Occipital lobe (tissue), 1 donor: ENCODE measurements at regions not wholly inside any gene's neighbourhood (a gene's known extent, or its start where the extent isn't known, plus 50 kb on each side); places are given as distances from the start of the nearest gene placed in this dataset.

Experiments used
- DNase-seq: peaks from one replicate; lab custom pipeline; 2025; lab: John Stamatoyannopoulos, UW

GRCh38 chr2:8544171-8544785 lies 137.6 kb upstream of the ID2 start:
- no peak for DNase-seq

GRCh38 chr2:8544786-8545694 lies 136.8 kb upstream of the ID2 start:
- peak; percentile 68 for DNase-seq

- DNase-seq: no peak
Measured at GRCh38 chr2:8545695-8546611, 135.9 kb upstream of the ID2 start.

- DNase-seq: no peak
Measured at GRCh38 chr2:8546612-8547283, 135.1 kb upstream of the ID2 start.

GRCh38 chr2:8547284-8548064 lies 134.4 kb upstream of the ID2 start:
- DNase-seq: no peak

- no peak for DNase-seq
Measured at GRCh38 chr2:8548065-8548618, 133.7 kb upstream of the ID2 start.

GRCh38 chr2:8548619-8549150 lies 133.2 kb upstream of the ID2 start:
- no peak for DNase-seq

- DNase-seq: no peak
Measured at GRCh38 chr2:8549273-8549922, 132.5 kb upstream of the ID2 start.

GRCh38 chr2:8549942-8550341 lies 131.9 kb upstream of the ID2 start:
- DNase-seq: no peak

- DNase-seq: no peak
Measured at GRCh38 chr2:8550481-8550880, 131.4 kb upstream of the ID2 start.

- peak; percentile 17 for DNase-seq
Measured at GRCh38 chr2:8550937-8551621, 130.8 kb upstream of the ID2 start.

- DNase-seq: no peak
Measured at GRCh38 chr2:8551622-8552074, 130.2 kb upstream of the ID2 start.

- no peak for DNase-seq
Measured at GRCh38 chr2:8552293-8552801, 129.5 kb upstream of the ID2 start.

GRCh38 chr2:8553643-8554042 lies 128.2 kb upstream of the ID2 start:
- no peak for DNase-seq

- DNase-seq: no peak
Measured at GRCh38 chr2:8554296-8554806, 127.5 kb upstream of the ID2 start.

- no peak for DNase-seq
Measured at GRCh38 chr2:8555543-8555942, 126.3 kb upstream of the ID2 start.

- DNase-seq: no peak
Measured at GRCh38 chr2:8558096-8558495, 123.8 kb upstream of the ID2 start.

GRCh38 chr2:8558956-8559355 lies 122.9 kb upstream of the ID2 start:
- no peak for DNase-seq
